GM18909 (cell line): ENCODE measurements at regions not wholly inside any gene's neighbourhood (a gene's known extent, or its start where the extent isn't known, plus 50 kb on each side); places are given as distances from the start of the nearest gene placed in this dataset.

Experiments
- ATAC-seq: cut with Tn5 transposase; IDR thresholded peaks from one replicate; pipeline ENCODE4 v1.9.1; 2021; ENCODE audit warnings: mild to moderate bottlenecking; ENCODE audit not compliant: unreplicated experiment, poor library complexity

DNA sequence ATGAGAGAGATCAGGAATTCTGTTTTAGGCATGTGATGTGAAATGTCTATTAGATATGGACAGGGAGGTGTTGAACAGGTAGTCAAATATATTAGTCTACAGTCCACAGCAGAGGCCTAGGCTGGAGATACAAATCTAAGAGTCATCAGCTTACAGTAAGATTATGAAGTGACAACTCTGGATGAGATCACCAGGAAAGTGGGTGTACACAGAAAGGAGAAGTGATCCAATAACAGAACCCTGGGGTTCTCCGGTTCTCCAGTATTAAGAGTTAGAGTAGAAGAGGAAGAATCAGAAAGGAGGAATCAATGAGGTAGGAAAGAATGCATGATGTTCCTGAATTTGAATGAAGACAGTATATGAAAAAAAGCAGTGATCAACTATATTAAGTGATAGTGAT is 362.3 kb downstream of the FIGN start:
- ATAC-seq: no peak

DNA sequence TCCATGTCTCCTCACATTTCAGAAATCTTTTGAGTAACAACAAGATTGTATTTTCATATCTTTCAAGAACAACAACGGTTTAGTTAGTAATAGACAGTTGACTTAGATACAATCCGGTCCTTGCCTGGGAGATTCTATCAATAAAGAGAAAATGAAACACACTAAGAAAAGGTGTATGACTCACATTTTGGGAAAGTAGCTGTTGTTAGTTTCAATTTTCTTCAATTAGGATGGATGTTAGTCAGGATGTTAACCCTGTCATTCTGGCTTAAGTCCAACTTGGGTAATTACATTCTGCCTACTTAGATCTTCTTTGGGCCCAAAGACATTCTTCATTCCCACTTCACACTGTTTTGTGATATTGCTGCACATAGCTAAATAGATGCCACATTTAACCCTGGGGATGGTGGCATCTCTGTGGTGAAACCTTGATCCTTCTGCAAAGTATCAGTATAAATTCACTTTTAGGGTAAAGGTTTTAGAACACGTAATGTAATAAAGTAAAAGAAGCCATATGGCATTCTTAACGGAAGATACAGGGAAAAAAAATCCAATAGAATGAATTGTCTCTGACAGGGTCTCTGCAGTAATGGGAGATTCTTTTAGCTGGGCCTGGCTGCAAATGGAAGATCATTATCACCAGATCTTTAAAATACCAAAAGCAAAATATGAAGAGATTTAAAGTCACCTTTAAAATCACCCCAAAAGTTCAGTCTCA is 365.5 kb downstream of the FIGN start:
- no peak for ATAC-seq

DNA sequence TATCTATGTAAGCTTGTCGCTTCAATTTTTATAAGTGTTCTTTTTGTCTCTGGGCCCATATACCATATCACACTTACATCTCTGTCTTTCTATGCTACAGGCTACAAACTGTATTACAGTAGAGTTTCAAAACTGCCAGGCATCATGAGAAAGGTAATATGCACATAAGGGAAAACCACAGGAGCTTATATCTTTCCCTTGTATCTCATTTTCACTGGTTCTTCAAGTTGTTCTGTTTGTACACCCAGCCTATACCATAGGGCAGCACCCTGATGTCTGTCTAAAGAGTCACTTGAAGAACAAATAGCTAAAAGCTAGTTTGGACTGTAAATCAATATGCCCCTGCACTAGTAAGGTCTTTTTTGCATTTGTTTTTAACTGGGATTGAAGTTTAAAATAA is 366.7 kb downstream of the FIGN start:
- no peak for ATAC-seq

DNA sequence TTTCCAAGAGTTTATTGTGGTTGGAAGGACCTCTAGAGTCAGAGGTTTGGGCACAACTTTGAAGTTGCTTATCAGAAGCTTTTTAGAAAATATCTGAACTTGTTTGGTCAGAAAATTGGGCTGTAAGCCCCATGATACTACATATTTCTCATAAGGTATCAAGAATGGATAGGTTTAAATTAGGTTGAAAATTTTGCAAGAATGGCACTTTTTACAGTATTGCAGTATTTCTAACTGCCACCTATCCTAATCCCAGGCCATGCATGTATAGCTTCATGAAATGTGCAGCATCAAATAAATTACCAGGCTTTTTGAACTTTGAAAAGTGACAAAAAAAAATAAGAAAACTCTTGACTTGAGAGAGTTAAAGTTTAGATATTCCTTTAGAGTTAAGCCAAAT is 367.2 kb downstream of the FIGN start:
- no peak for ATAC-seq

DNA sequence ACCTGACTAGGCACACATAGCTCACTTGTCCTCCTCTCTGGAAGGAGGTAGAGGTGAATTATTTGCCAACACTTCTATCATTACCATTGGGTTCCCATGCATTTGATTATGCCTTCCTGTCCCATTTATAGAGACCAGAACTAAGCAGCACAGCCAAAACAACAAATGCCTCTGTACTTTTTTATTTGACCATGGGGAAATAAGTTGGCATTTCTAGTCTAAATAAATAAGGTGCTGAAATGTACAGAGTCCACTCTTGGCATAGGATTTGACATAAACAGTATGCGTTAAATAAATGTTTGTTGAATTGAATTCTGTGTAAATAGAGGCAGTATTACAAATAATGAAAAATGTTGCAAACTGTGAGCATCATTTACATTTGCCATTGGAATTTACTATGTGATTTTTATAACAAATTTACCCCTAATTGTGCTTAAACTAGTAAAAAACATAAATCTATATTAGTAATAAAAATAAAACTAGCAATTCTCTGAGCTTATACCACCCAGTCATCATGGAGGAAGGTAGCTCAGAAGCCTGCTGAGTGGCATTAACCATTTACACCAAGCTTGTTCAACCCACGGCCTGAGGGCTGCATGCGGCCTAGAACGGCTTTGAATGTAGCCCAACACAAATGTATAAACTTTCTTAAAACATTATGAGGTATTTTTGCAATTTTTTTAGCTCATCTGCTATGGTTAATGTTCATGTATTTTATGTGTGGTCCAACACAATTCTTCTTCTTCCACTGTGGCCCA is 367.8 kb downstream of the FIGN start:
- ATAC-seq: no peak

DNA sequence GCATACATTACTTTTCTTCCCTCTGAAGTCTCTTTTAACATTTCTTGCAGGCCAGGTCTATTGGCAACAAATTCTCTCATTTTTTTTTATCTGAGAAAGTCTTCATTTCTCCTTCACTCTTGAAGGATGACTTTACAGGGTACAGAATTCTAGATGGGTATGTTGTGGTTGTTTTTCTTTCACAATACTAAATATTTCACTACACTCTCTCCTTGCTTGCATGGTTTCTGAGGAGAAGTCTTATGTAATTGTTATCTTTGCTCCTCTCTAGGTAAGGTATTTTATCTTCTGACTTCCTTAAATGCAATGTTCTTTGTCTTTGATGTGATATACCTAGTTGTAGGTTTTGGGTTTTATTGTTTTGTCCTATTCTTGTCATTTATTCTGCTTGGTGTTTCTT is 371.1 kb downstream of the FIGN start:
- ATAC-seq: no peak

DNA sequence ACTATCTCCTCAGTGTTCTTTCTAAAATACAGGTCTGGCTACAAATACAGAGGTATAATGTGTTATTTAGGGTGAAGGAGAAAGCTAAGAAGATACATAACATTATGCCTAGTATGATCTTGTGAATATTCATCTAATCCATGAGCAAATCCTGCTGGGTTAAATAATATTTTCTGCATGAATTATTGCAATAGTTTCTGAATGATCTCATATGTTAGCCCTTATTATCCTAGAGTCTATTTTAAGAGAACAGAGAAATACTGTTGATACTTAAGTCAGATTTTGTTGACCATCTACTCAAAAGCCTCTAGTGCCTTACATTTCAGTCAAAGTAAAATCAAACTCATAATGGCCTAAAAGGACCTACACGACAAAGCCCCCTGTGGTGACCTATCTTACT is 382.3 kb downstream of the FIGN start:
- no peak for ATAC-seq

DNA sequence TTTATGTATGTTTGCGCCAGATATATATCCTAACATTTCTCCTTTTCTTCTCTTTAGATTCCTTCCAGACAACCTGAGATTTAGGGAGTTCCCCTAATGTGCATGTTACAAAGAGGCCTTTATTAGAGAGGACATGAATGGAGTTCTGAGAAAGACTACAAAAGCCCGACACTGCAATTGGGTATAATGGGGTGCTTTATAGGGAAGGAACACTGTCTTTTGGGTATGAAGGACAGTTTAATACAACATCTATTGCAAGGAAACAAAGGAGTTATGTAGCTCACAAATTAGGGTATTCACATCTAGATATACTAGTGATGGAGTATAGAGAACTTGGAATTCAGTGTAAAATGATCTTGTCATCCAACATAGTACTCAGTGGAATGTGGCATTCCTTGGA is 383.8 kb downstream of the FIGN start:
- ATAC-seq: no peak

DNA sequence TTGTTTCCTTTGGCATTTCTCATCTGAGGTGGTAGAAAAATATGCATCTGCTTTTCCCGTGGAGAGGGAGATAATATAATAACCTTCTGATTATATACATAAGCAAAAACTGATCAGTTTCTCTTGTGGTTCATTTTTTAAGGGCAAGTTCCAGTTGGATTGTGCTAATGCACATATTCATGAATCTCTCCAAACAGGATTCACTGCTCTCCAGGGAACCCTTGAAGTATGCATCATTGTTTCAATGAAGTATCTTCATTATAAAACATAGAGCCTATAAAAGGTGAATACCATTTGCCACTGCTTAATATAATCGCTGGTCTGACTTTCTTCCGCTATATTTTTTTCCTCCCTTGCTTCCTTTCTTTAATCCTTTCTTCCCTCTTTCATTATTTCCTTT is 384.7 kb downstream of the FIGN start:
- no peak for ATAC-seq

DNA sequence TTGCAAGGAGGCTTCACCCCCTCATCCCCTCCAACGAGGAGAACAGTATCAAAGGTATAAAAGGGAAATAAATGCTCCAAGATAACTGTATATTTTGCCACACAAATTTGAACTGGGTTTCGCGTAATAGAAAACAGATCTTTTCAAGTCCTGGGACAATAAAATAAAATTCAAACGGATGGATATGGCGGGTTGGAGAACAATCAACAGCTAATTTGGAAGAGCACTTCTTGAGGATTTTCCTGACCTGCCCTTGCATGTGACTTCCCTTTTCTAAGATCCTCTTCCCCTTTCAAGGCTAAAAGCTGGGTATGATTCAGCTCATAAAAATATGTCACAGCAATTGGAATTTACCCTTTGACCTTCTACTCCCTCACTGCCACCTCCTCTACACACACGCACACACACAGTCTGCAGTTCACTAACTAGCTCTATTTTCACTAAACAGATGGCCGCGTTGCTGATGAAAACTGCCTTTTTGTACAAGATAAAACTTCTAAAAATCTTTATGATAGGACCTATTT is 386.9 kb downstream of the FIGN start:
- ATAC-seq: no peak

DNA sequence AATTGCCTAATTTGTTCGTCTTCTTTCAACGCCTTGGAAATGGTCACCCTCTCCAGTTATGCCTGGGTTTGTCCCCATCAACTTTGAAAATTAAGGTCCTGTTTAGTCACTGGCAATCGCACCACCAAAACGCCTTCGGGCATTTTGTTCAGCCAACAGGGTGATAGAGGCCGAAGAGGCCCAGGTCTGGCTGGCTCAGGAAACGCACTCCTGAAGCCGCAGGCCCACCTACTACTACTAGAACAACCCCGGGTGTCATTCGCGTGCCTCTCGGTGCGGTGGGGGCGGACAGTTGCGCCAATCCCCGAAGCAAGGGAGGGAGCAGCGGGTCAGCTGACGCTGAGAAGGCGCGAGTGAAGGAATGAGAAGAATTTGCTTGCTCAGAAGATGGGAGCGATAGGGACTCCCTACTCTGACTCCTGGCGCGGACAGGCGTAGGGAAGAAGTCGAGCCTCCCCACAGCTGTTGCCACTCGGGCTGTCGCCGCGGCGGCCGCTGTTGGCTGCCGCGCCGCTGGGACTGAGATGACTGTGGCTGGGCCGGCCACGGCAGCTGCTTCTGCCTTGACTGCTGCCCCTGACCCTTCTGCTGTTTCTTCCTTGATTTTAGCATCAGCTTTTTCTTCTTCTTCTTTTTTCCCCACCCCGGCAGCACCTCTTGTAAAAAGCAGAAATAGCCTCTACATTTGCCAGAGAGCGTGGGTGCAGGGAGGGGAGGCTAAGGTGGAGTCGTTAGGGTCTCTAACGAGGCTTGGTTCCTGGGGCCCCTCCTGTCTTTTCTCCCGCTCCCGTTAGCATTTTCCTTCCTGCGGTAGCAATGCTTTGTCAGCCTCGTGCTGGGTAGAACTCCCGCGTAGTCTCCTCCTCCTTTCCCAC is 387.6 kb downstream of the FIGN start:
- ATAC-seq: no peak

DNA sequence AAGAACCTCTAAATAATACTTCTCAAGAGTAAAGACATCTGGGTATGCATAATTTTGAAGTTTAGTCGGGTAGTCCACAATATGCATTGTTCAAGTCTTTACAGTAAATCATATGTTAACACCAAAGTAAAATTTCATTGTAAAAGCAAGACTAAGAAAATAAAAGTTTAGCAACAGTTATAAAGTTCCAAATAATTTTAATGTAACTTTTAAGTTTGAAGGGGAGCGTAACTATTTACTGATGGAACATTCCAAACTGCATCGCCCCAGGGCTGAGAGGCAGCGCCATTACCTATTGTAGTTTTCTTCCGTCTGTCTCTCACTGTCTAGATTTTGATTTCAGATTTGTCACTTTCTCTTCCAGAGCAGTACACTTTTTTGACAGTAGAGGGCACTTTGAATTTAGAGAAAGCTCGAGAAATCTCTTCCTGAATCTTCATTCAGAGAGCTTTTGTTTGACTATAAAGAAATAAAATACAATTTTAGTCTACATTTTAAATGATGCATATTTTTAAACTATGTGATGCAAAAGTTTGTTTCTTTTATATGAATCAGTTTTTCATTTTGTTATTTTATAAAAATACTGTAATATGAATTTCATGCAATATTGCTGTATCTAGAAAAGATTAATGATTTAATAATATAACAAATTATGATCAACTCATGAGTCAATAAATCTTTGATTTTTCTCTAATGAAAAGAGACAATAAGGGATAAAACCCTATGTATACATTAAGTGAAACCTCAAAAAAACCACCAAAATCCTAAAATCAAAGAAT is 389.8 kb downstream of the FIGN start:
- ATAC-seq: peak; percentile 88

DNA sequence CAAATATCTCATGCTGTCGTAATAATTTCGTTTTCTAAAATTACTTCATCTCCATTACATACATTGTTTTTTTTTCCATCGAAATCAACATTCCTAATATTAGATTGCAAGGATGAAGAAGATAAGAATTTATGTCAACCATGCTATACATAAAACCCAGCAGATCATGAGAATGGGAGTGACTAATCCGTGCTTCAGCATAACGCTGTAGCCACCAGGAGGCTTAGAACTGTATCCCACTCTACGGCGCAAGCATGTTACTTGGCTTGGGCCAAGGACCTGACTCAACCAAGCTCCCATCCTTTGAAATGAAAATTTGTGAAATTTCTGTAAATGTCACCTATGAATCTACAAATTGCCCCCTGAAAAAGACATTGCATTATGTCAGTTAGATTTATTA is 392.5 kb downstream of the FIGN start:
- ATAC-seq: no peak

DNA sequence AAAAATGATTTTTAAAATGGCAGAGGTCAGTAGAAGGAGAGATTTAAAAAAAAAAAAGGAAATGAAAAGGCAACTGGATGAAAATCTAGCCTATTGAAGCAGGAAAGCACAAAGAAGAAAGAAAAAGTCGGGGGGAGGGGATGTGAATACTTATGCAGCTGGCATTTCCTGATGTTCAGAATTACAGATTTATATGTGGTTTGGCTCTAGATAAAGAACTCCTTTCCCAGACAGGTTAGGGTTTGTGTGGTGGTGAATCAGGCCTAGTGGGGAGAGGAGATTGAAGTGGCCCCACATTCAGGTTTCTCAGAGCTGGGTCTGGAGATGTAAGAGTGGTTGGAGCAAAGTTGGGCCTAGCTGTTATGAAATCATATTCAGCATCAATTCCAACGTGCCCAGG is 394.4 kb downstream of the FIGN start:
- ATAC-seq: no peak

DNA sequence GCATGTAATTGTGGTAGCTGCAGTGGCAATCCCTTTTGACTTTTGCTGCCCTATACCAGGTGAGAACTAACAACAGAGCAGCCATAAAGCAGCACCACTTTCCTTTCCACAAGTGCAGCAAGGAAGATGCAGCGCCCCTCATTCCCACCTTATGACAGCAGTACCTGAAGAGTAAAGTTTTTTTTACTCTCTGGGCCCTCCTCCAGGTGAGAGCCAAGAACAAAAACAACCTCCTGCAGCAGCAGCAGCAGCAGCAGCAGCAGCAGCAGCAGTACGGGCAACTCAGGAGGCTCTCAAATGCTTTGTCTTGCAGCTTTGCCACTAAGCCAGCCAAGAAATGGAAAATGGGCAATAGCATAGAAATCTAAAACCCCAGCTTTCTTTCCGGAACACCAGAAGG is 397.5 kb downstream of the FIGN start:
- ATAC-seq: no peak

DNA sequence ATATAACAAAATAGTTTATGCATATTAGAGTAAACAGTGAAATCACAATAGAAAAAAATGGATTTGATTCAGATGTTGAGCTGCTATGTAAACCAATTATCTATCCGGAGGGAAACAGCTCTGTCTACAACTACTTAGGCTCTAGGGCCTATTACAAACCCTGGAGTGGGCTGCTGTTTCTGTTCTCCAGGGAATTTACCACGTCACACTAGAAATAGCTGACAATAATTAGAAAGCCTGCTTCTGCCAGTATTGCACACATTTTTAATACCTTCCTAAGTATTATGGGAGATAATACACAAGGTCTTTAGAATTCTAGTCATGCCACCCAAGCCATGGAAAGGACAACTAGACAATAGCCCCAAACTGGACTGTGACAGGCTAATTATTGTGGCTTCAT is 411.1 kb downstream of the FIGN start:
- ATAC-seq: no peak

DNA sequence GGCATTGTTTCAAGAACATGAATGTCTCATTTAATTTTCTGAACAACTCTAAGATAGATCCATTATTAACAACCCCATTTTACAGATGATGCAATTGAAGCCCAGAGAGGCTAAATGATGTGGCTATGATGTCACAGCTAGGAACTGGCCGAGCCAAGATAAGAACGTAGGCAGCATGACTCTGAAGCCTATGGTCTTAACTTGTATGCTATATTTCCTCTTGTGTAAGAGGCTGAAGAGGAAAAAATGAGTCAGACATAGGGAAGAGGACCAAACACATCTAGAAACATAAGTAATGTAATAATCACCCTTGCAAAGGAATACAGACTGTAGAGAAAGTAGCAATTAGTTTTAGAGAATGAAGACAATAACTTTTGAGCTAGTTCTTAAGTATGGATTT is 416.8 kb downstream of the FIGN start:
- no peak for ATAC-seq

DNA sequence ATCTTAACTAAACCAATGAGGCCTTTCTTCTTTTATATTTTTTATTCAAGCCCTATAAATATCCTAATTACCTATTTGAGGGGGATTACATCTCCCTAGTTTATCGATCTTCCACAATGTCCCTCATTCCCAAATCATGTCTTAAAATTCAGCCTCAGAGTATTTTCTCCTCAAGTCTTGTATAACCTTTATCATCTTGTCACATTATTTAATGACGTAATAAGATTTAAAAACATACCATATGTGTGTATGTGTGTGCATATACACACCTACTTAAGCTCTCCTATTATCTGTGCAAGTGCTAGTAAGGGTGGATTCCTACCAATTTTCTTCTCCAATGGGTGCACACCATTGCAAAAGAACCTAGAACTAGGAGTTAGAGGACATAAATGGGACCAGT is 421.1 kb downstream of the FIGN start:
- ATAC-seq: no peak

DNA sequence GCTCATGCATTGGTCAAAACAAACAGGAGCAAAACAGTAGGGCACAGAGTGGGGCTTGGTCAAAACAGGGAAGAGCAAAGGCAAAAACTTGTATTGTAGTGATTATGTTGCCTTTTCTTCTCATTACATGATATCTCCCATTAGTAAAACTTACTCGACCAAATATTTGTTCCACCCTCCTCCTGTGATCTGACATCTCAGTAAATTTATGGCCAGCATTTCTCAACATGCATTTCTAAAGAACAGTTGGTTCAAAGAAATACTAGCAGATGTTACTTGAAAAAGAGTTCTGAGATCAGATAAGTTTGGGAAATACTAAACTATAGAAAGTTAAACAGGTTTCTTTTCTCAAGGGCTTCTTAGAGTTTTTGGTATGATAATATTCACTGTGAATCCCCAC is 423.1 kb downstream of the FIGN start:
- no peak for ATAC-seq

DNA sequence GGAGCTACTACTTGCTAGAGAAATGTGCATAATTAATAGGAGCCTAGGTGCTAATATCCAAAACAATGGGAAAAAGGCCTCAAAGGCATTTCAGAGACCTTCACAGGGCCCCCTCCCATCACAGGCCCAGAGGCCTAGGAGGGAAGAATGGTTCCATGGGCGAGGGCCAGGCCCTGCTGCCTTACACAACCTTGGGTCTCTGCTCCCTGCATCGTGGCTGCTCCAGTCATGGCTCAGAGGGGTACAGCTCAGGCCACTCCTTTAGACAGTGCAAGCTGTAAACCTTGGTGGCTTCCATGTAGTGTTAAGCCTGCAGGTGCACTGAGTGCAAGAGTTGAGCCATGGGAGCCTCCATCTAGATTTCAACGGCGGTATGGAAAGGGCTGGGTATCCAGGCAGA is 429.2 kb downstream of the FIGN start:
- no peak for ATAC-seq
